ENCODE measurements at regions not wholly inside any gene's neighbourhood (a gene's known extent, or its start where the extent isn't known, plus 50 kb on each side); places are given as distances from the start of the nearest gene placed in this dataset.

DNA sequence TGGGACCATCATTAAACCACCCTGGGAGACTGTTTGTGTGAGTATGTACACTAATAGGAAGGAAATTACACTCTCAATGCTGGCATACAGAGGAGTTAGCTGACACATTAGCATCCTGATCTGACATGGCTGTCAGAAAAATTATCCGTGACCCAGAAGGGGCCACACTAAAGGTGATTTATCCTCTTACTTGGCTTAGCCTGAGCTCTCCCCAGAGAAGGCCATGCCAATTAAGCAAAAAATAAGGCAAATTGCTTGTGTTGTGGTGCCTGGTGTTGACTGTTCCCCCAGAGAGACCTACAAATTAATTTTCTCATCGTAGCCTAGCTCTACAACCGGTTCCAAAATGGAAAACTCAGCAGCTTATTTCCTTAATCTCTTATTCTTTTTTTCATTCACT is 992.3 kb downstream of the KCNMA1 start:
- no peak for TF ChIP-seq YY1 (IDR thresholded peaks at IDR 0.05; ENCODE audit: insufficient read depth, insufficient read length)
- TF ChIP-seq ZNF274 (IDR thresholded peaks at IDR 0.05; ENCODE audit: low read depth, low read length): no peak
- no peak for TF ChIP-seq SUZ12 (IDR thresholded peaks at IDR 0.05; ENCODE audit: extremely low read depth, insufficient read depth, insufficient read length)
